DOHH2 (cell line): ENCODE measurements at regions not wholly inside any gene's neighbourhood (a gene's known extent, or its start where the extent isn't known, plus 50 kb on each side); places are given as distances from the start of the nearest gene placed in this dataset.
"Not testable (repeated sequence)": the region's sequence is repeated elsewhere in the genome, so short reads cannot be mapped to it uniquely, and the experiment has no call there.

Experiments used
- H3F3A ChIP-seq: fragments of 200-600 bp; sonication (generic), shearing (Covaris generic); 2 replicates; pipeline ENCODE4 v1.6.0; 2016; ENCODE audit warnings: antibody characterized with exemption, mild to moderate bottlenecking; ENCODE audit not compliant: control insufficient read depth, insufficient read depth
- H3K27ac ChIP-seq: fragments of 200-600 bp; sonication (generic); 2 replicates; pipeline ENCODE4 v1.5.1; 2014; ENCODE audit warnings: low read depth, mild to moderate bottlenecking, low read length, moderate library complexity
- H3K27me3 ChIP-seq: fragments of 200-600 bp; sonication (generic); 2 replicates; pipeline ENCODE4 v1.6.1; 2014; ENCODE audit warnings: mild to moderate bottlenecking, low read length, mixed read lengths; ENCODE audit not compliant: control insufficient read depth
- H3K36me3 ChIP-seq: fragments of 200-600 bp; sonication (generic); 2 replicates; pipeline ENCODE4 v1.6.1; 2014; ENCODE audit warnings: mild to moderate bottlenecking, low read length, moderate library complexity, mixed read lengths; ENCODE audit not compliant: control insufficient read depth
- H3K4me1 ChIP-seq: fragments of 200-600 bp; sonication (generic); 2 replicates; pipeline ENCODE4 v1.6.1; 2014; ENCODE audit warnings: mild to moderate bottlenecking, low read length, mixed read lengths; ENCODE audit not compliant: control insufficient read depth
- H3K4me2 ChIP-seq: fragments of 200-600 bp; sonication (generic); 2 replicates; pipeline ENCODE4 v1.6.0; 2014; ENCODE audit warnings: mild to moderate bottlenecking, low read length, moderate library complexity
- H3K4me3 ChIP-seq: fragments of 200-600 bp; sonication (generic); 2 replicates; pipeline ENCODE4 v1.5.1; 2014; ENCODE audit warnings: mild to moderate bottlenecking, low read length, mixed read lengths
- H3K79me2 ChIP-seq: fragments of 200-600 bp; sonication (generic); 2 replicates; pipeline ENCODE4 v1.6.1; 2014; ENCODE audit warnings: mild to moderate bottlenecking, low read length, mixed read lengths; ENCODE audit not compliant: control insufficient read depth
- H3K9me2 ChIP-seq: fragments of 200-600 bp; sonication (generic); replicated peaks from 2 replicates; pipeline ENCODE4 v1.6.1; 2014; ENCODE audit warnings: mild to moderate bottlenecking, low read length, mixed read lengths; ENCODE audit not compliant: control insufficient read depth
- H3K9me3 ChIP-seq: fragments of 200-600 bp; sonication (generic); 2 replicates; pipeline ENCODE4 v1.6.1; 2014; ENCODE audit warnings: antibody characterized with exemption, low read length, mixed read lengths; ENCODE audit not compliant: control insufficient read depth, insufficient read depth
- H4K20me1 ChIP-seq: fragments of 200-600 bp; sonication (generic); 2 replicates; pipeline ENCODE4 v1.6.0; 2014; ENCODE audit warnings: low read depth, mild to moderate bottlenecking, antibody characterized with exemption, low read length, moderate library complexity; ENCODE audit not compliant: control insufficient read depth, insufficient read depth
- EZH2phosphoT487 ChIP-seq: fragments of 200-600 bp; sonication (generic); IDR thresholded peaks from 2 replicates; pipeline ENCODE4 v1.6.1; 2017; ENCODE audit warnings: borderline replicate concordance, mild to moderate bottlenecking, antibody characterized with exemption, low read length, moderate library complexity, mixed read lengths
- TF ChIP-seq, protein P1 (sequence below): fragments of 200-600 bp; sonication (generic); IDR thresholded peaks from one replicate; pipeline ENCODE4 v1.5.1; 2014; ENCODE audit warnings: antibody characterized with exemption, mild to moderate bottlenecking, low read depth, low read length; ENCODE audit not compliant: poor library complexity, severe bottlenecking

GRCh38 chr13:71210861-71211260, 656.1 kb downstream of the DACH1 start:
- TF ChIP-seq EZH2phosphoT487 = no peak
- TF ChIP-seq, protein P1, sequence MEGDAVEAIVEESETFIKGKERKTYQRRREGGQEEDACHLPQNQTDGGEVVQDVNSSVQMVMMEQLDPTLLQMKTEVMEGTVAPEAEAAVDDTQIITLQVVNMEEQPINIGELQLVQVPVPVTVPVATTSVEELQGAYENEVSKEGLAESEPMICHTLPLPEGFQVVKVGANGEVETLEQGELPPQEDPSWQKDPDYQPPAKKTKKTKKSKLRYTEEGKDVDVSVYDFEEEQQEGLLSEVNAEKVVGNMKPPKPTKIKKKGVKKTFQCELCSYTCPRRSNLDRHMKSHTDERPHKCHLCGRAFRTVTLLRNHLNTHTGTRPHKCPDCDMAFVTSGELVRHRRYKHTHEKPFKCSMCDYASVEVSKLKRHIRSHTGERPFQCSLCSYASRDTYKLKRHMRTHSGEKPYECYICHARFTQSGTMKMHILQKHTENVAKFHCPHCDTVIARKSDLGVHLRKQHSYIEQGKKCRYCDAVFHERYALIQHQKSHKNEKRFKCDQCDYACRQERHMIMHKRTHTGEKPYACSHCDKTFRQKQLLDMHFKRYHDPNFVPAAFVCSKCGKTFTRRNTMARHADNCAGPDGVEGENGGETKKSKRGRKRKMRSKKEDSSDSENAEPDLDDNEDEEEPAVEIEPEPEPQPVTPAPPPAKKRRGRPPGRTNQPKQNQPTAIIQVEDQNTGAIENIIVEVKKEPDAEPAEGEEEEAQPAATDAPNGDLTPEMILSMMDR = no peak
- H3K79me2 ChIP-seq = no peaks in the 10 kb centered on the region
- no peak overlapping the region for H3K4me3 ChIP-seq
- no peaks in the 10 kb centered on the region for H3K9me2 ChIP-seq
- no peak overlapping the region for H3K27ac ChIP-seq
- H3K4me1 ChIP-seq = no peaks in the 10 kb centered on the region
- H3K9me3 ChIP-seq = no peaks in the 10 kb centered on the region
- no peak overlapping the region for H3K4me2 ChIP-seq
- H3K27me3 ChIP-seq = no peaks in the 10 kb centered on the region
- H4K20me1 ChIP-seq = no peaks in the 10 kb centered on the region
- H3F3A ChIP-seq = no peaks in the 10 kb centered on the region
- no peaks in the 10 kb centered on the region for H3K36me3 ChIP-seq

GRCh38 chr13:71209217-71209616, 657.8 kb downstream of the DACH1 start:
- H3K27me3 ChIP-seq = no peaks in the 10 kb centered on the region
- H3K27ac ChIP-seq = no peak overlapping the region
- H3K9me3 ChIP-seq = no peaks in the 10 kb centered on the region
- H3K4me1 ChIP-seq = no peaks in the 10 kb centered on the region
- H3K36me3 ChIP-seq = no peaks in the 10 kb centered on the region
- no peaks in the 10 kb centered on the region for H3K9me2 ChIP-seq
- no peak overlapping the region for H3K4me2 ChIP-seq
- no peaks in the 10 kb centered on the region for H4K20me1 ChIP-seq
- H3F3A ChIP-seq = no peaks in the 10 kb centered on the region
- H3K4me3 ChIP-seq = no peak overlapping the region
- no peaks in the 10 kb centered on the region for H3K79me2 ChIP-seq
- TF ChIP-seq, protein P1 = no peak
- no peak for TF ChIP-seq EZH2phosphoT487

DNA sequence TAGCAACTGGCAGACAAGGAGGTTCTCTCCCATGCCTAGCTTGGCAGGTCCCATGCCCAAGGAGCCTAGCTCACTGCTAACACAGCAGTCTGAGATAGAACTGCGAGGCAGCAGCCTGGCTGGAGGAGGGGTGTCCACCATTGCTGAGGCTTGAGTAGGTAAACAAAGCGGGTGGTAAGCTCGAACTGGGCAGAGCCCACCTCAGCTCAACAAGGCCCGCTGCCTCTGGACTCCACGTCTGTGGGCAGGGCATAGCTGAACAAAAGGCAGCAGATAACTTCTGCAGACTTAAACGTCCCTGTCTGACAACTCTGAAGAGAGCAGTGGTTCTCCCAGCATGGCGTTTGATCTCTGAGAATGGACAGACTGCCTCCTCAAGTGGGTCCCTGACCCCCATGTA, 682.4 kb downstream of the DACH1 start:
- not testable (repeated sequence) for H3K36me3 ChIP-seq, H3K27me3 ChIP-seq, H3K27ac ChIP-seq, H3K79me2 ChIP-seq, H3K4me2 ChIP-seq, H3K9me2 ChIP-seq, H3K4me3 ChIP-seq, H3K9me3 ChIP-seq, H3K4me1 ChIP-seq, H3F3A ChIP-seq, H4K20me1 ChIP-seq

- H3K9me2 ChIP-seq, H3K27ac ChIP-seq, H3F3A ChIP-seq, H4K20me1 ChIP-seq, H3K4me2 ChIP-seq, H3K9me3 ChIP-seq, H3K27me3 ChIP-seq, H3K4me1 ChIP-seq, H3K36me3 ChIP-seq, H3K79me2 ChIP-seq, H3K4me3 ChIP-seq: not testable (repeated sequence)
Observed at GRCh38 chr13:71183352-71183751, 683.7 kb downstream of the DACH1 start.
